Mesendoderm (in vitro differentiated cells): ENCODE measurements at regions not wholly inside any gene's neighbourhood (a gene's known extent, or its start where the extent isn't known, plus 50 kb on each side); places are given as distances from the start of the nearest gene placed in this dataset.

Source experiments
- DNase-seq: peaks from one replicate; pipeline ENCODE4 v3.0.0; 2013
- H2AK5ac ChIP-seq: 2 replicates; pipeline ENCODE4 v1.6.1; 2013; ENCODE audit warnings: low read length, inconsistent platforms
- H2BK120ac ChIP-seq: 2 replicates; pipeline ENCODE4 v1.6.1; 2013; ENCODE audit warnings: low read depth, mild to moderate bottlenecking, low read length, moderate library complexity, mixed read lengths
- H2BK15ac ChIP-seq: replicated peaks from 2 replicates; pipeline ENCODE4 v1.6.1; 2013; ENCODE audit warnings: low read depth, mild to moderate bottlenecking, moderate library complexity
- H2BK5ac ChIP-seq: 2 replicates; pipeline ENCODE4 v1.6.1; 2013; ENCODE audit warnings: low read length, inconsistent platforms
- H3K18ac ChIP-seq: 2 replicates; pipeline ENCODE4 v1.6.1; 2013; ENCODE audit warnings: mild to moderate bottlenecking, low read length, mixed read lengths
- H3K23ac ChIP-seq: one replicate; pipeline ENCODE4 v1.6.1; 2013; ENCODE audit warnings: low read length
- H3K27ac ChIP-seq: 2 replicates; pipeline ENCODE4 v1.5.1; 2013; ENCODE audit warnings: low read depth, mild to moderate bottlenecking, inconsistent platforms, low read length, moderate library complexity
- H3K27me3 ChIP-seq: 2 replicates; pipeline ENCODE4 v1.6.1; 2013; ENCODE audit warnings: low read length, control low read depth, mild to moderate bottlenecking, inconsistent platforms; ENCODE audit not compliant: insufficient read depth, poor library complexity
- H3K36me3 ChIP-seq: 2 replicates; pipeline ENCODE4 v1.6.1; 2013; ENCODE audit warnings: low read length, inconsistent platforms; ENCODE audit not compliant: control insufficient read depth, insufficient read depth
- H3K4ac ChIP-seq: one replicate; pipeline ENCODE4 v1.6.1; 2013; ENCODE audit warnings: low read depth, mild to moderate bottlenecking, low read length, moderate library complexity
- H3K4me1 ChIP-seq: 2 replicates; pipeline ENCODE4 v1.6.1; 2013; ENCODE audit warnings: low read depth, low read length, inconsistent platforms; ENCODE audit not compliant: control insufficient read depth
- H3K4me2 ChIP-seq: 2 replicates; pipeline ENCODE4 v1.6.1; 2013; ENCODE audit warnings: low read length
- H3K4me3 ChIP-seq: 2 replicates; pipeline ENCODE4 v1.5.1; 2013; ENCODE audit warnings: mild to moderate bottlenecking, low read length
- H3K56ac ChIP-seq: one replicate; pipeline ENCODE4 v1.6.1; 2013; ENCODE audit warnings: low read length
- H3K79me1 ChIP-seq: 2 replicates; pipeline ENCODE4 v1.6.1; 2013; ENCODE audit warnings: low read length, inconsistent platforms
- H3K79me2 ChIP-seq: 2 replicates; pipeline ENCODE4 v1.6.1; 2013; ENCODE audit warnings: mild to moderate bottlenecking, low read length; ENCODE audit not compliant: control insufficient read depth, insufficient read depth
- H3K9ac ChIP-seq: 2 replicates; pipeline ENCODE4 v1.6.1; 2013; ENCODE audit warnings: low read length, inconsistent platforms
- H4K5ac ChIP-seq: one replicate; pipeline ENCODE4 v1.6.1; 2013; ENCODE audit warnings: low read length
- H4K8ac ChIP-seq: one replicate; pipeline ENCODE4 v1.6.1; 2013; ENCODE audit warnings: low read depth, mild to moderate bottlenecking, control low read depth, low read length, moderate library complexity
- WGBS: extraction: QIAGEN DNeasy Blood & Tissue Kit; methylation state at CpG from one replicate; pipeline ENCODE4 v1.1.7; 2013; ENCODE audit warnings: low lambda C conversion rate, missing lambda C conversion rate; ENCODE audit not compliant: insufficient coverage; ENCODE audit errors: extremely low coverage; 5-methylcytosine and 5-hydroxymethylcytosine counted together

DNA sequence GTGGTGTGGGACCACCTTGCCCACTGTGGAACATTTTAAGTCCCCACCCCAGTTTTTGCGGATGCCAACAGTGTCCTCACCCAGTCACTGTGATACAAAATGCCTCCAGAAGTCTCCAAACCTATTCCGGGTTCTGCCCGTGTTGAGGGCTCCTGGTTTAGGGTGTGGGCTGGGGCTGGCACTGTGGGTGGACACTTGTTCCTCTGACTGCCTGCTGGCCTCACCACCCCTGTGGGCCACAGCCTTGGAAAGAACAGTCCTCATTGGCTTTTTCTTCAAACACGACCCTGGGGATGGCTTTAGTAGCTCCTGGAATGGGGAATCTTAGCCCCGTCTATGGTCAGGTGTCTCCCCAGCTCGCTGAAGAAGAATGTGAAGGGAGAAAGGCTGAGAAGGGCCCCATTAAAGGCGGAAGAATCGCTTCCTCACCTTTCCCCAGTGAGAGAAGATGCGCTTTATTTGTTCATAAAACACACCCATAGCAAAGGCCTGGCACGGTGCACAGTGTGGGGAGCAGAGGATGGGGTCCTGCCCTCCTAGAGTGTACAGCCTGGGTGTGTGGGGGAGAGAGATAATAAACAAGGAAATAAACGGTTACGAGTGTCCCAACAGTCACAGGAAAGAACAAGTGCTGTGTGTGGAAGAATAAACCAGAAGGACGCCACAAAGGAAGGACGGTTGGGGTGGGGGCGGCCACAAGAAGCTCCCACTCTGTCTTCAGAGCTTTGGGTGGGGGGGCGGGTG lies 56.3 kb upstream of the SLC22A11 start:
- DNase-seq: no peak
- Histone ChIP-seq H3K4me1 (no peaks in the 10 kb centered on the region), H3K27me3 (no peaks in the 10 kb centered on the region)

GRCh38 chr11:64500176-64501013 lies 55.3 kb upstream of the SLC22A11 start:
- Histone ChIP-seq H3K4ac (no peak overlapping the region), H3K56ac (no peak overlapping the region), H3K18ac (no peak overlapping the region), H3K27me3 (no peaks in the 10 kb centered on the region), H2BK15ac (no peak overlapping the region), H3K27ac (no peak overlapping the region), H3K23ac (no peak overlapping the region), H2BK120ac (no peak overlapping the region), H3K9ac (no peak overlapping the region), H2BK5ac (no peak overlapping the region), H3K4me1 (no peaks in the 10 kb centered on the region), H3K79me1 (no peaks in the 10 kb centered on the region), H3K79me2 (no peaks in the 10 kb centered on the region), H4K5ac (no peak overlapping the region), H4K8ac (no peak overlapping the region), H3K36me3 (no peaks in the 10 kb centered on the region), H2AK5ac (no peak overlapping the region), H3K4me3 (no peak overlapping the region), H3K4me2 (no peak overlapping the region)
- DNase-seq: no peak
- no CpG with 5 or more reads among the region's 28 CpGs for WGBS

More for the DNA sequence above, 56.3 kb upstream of the SLC22A11 start:
- H3K4ac ChIP-seq: no peak overlapping the region
- no peak overlapping the region for H2BK120ac ChIP-seq
- no peak overlapping the region for H3K4me2 ChIP-seq
- H3K79me2 ChIP-seq: no peaks in the 10 kb centered on the region
- WGBS: no CpG with 5 or more reads among the region's 16 CpGs
- H3K4me3 ChIP-seq: no peak overlapping the region
- H2AK5ac ChIP-seq: no peak overlapping the region
- H3K18ac ChIP-seq: no peak overlapping the region
- no peak overlapping the region for H3K56ac ChIP-seq
- no peaks in the 10 kb centered on the region for H3K79me1 ChIP-seq
- no peak overlapping the region for H3K23ac ChIP-seq
- H4K8ac ChIP-seq: no peak overlapping the region
- H2BK15ac ChIP-seq: no peak overlapping the region
- no peaks in the 10 kb centered on the region for H3K36me3 ChIP-seq
- H4K5ac ChIP-seq: no peak overlapping the region
- no peak overlapping the region for H3K27ac ChIP-seq
- H3K9ac ChIP-seq: no peak overlapping the region
- no peak overlapping the region for H2BK5ac ChIP-seq

- Histone ChIP-seq H4K8ac (no peak overlapping the region), H2BK5ac (no peak overlapping the region), H3K79me2 (no peaks in the 10 kb centered on the region), H3K18ac (no peak overlapping the region), H2BK120ac (no peak overlapping the region), H3K79me1 (no peaks in the 10 kb centered on the region), H3K36me3 (no peaks in the 10 kb centered on the region), H3K4me3 (no peak overlapping the region), H3K4me2 (no peak overlapping the region), H4K5ac (no peak overlapping the region), H3K27ac (no peak overlapping the region), H3K4ac (no peak overlapping the region), H3K27me3 (no peaks in the 10 kb centered on the region), H2AK5ac (no peak overlapping the region), H3K56ac (no peak overlapping the region), H3K23ac (no peak overlapping the region), H3K9ac (no peak overlapping the region), H3K4me1 (no peaks in the 10 kb centered on the region), H2BK15ac (no peak overlapping the region)
- WGBS: no CpG with 5 or more reads among the region's 14 CpGs
- DNase-seq: no peak
Measured at GRCh38 chr11:64501500-64502427, 54.0 kb upstream of the SLC22A11 start.

- H3K36me3 ChIP-seq: no peaks in the 10 kb centered on the region
- no peak overlapping the region for H2BK15ac ChIP-seq
- no peak overlapping the region for H3K56ac ChIP-seq
- H4K5ac ChIP-seq: no peak overlapping the region
- no peak overlapping the region for H3K23ac ChIP-seq
- no peak overlapping the region for H3K9ac ChIP-seq
- no peak overlapping the region for H3K18ac ChIP-seq
- H2BK5ac ChIP-seq: no peak overlapping the region
- H4K8ac ChIP-seq: no peak overlapping the region
- H3K27me3 ChIP-seq: no peaks in the 10 kb centered on the region
- H3K79me2 ChIP-seq: no peaks in the 10 kb centered on the region
- no peak overlapping the region for H3K27ac ChIP-seq
- H3K4me2 ChIP-seq: no peak overlapping the region
- H3K79me1 ChIP-seq: no peaks in the 10 kb centered on the region
- H3K4ac ChIP-seq: no peak overlapping the region
- no peak overlapping the region for H2AK5ac ChIP-seq
- no peaks in the 10 kb centered on the region for H3K4me1 ChIP-seq
- no CpG with 5 or more reads among the region's 19 CpGs for WGBS
- DNase-seq: no peak
- H2BK120ac ChIP-seq: no peak overlapping the region
- H3K4me3 ChIP-seq: no peak overlapping the region
Measured at GRCh38 chr11:64502634-64503033, 53.1 kb upstream of the SLC22A11 start.

DNA sequence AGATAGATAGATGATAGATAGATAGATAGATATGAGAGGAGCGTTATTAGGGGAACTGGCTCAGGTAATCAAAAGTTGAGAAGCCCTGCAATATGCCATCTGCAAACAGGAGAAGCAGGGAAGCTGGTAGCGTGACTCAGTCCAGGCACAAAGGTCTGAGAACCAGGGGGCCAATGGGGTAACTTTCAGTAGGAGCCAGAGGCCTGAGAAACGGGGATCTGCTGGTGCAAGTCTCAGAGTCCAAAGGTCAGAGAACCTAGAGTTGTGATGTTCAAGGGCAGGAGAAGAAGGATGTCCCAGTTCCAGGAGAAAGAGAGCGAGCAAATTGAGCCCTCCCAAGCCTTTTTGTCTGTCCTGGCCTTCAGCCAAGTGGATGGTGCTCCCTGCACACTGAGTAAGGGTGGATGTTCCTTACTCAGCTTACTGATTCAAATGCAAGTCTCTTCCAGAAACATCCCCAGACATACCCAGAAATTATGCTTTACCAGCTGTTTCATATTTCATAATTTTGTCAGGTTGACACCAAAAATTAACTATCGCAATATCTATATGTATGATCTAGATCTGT lies 52.5 kb upstream of the SLC22A11 start:
- H3K27ac ChIP-seq: no peak overlapping the region
- H3K4me1 ChIP-seq: no peaks in the 10 kb centered on the region
- no peak for DNase-seq
- no peaks in the 10 kb centered on the region for H3K79me1 ChIP-seq
- H3K27me3 ChIP-seq: no peaks in the 10 kb centered on the region
- no peak overlapping the region for H4K5ac ChIP-seq
- H3K4me3 ChIP-seq: no peak overlapping the region
- no peak overlapping the region for H3K9ac ChIP-seq
- no peak overlapping the region for H4K8ac ChIP-seq
- no peak overlapping the region for H3K18ac ChIP-seq
- no peak overlapping the region for H3K23ac ChIP-seq
- H2BK15ac ChIP-seq: no peak overlapping the region
- no peak overlapping the region for H2BK5ac ChIP-seq
- no peak overlapping the region for H3K4ac ChIP-seq
- no peak overlapping the region for H3K4me2 ChIP-seq
- no peak overlapping the region for H3K56ac ChIP-seq
- WGBS: no CpG with 5 or more reads among the region's 5 CpGs
- no peak overlapping the region for H2BK120ac ChIP-seq
- no peak overlapping the region for H2AK5ac ChIP-seq
- no peaks in the 10 kb centered on the region for H3K79me2 ChIP-seq
- no peaks in the 10 kb centered on the region for H3K36me3 ChIP-seq
